B cell (primary cell): ENCODE measurements at regions not wholly inside any gene's neighbourhood (a gene's known extent, or its start where the extent isn't known, plus 50 kb on each side); places are given as distances from the start of the nearest gene placed in this dataset.

Source experiments
- ATAC-seq: fragments of 200-7000 bp; cut with Tn5 transposase; one replicate; pipeline ENCODE4 v1.10.0; 2021; ENCODE audit warnings: low read depth, mild to moderate bottlenecking, moderate number of reproducible peaks, moderate library complexity
- CTCF ChIA-PET: fragments of 350-600 bp; sonication (Branson Sonifier 250); formaldehyde crosslinking; loops from one replicate; lab custom pipeline; 2021; ENCODE audit warnings: antibody characterized with exemption, inconsistent platforms; lab: Charles Lee
- POLR2A ChIA-PET: fragments of 350-600 bp; sonication (Branson Sonifier 250); formaldehyde crosslinking; loops from one replicate; lab custom pipeline; 2021; ENCODE audit warnings: antibody characterized with exemption; lab: Charles Lee
- DNase-seq: peaks from one replicate; pipeline ENCODE4 v3.0.0; 2013
- H2AFZ ChIP-seq: 2 replicates; pipeline ENCODE4 v1.6.1; 2012; ENCODE audit warnings: mild to moderate bottlenecking, low read depth, low read length; ENCODE audit not compliant: insufficient read depth, poor library complexity, severe bottlenecking
- H3K27ac ChIP-seq, 2 donors: 1 replicate in 1 of 2; 2 replicates in 1 of 2; pipeline ENCODE4 v1.5.1; 2012 to 2013; ENCODE audit warnings: low read length in 2 of 2, mild to moderate bottlenecking in 2 of 2, moderate library complexity in 1 of 2
- H3K27me3 ChIP-seq, 4 experiments: fragments of 200-600 bp in 1 of 4; sonication (generic) in 1 of 4; replicated peaks in 1 of 4; 1 replicate in 2 of 4; 2 replicates in 2 of 4; pipeline versions ENCODE4 v1.6.1 to v1.7.0; 2013 to 2016; ENCODE audit warnings: low read length in 3 of 4, mild to moderate bottlenecking in 2 of 4, mixed read lengths in 1 of 4, moderate library complexity in 1 of 4; ENCODE audit not compliant: insufficient read depth in 4 of 4, control insufficient read depth in 3 of 4; ENCODE audit errors: control extremely low read depth in 1 of 4
- H3K36me3 ChIP-seq, 2 experiments: replicated peaks in 1 of 2; 1 replicate in 1 of 2; 2 replicates in 1 of 2; pipeline versions ENCODE4 v1.6.1 to v1.7.1; 2013; ENCODE audit warnings: low read length in 1 of 2; ENCODE audit not compliant: insufficient read depth in 2 of 2, control insufficient read depth in 1 of 2; ENCODE audit errors: control extremely low read depth in 1 of 2, extremely low read depth in 1 of 2
- H3K4me1 ChIP-seq, 2 donors: fragments of 200-600 bp in 1 of 2; sonication (generic) in 1 of 2; 1 replicate in 1 of 2; 2 replicates in 1 of 2; pipeline versions ENCODE4 v1.5.1 to v1.6.1; 2013 to 2017; ENCODE audit warnings: low read length in 2 of 2; ENCODE audit not compliant: control insufficient read depth in 2 of 2, insufficient read depth in 2 of 2
- H3K4me2 ChIP-seq: replicated peaks from 2 replicates; pipeline ENCODE3; 2012; ENCODE audit warnings: mild to moderate bottlenecking, low read depth, low read length; ENCODE audit not compliant: poor library complexity, severe bottlenecking
- H3K4me3 ChIP-seq, 5 experiments: fragments of 200-600 bp in 1 of 5; sonication (generic) in 1 of 5; 1 replicate in 3 of 5; 2 replicates in 2 of 5; pipeline versions ENCODE4 v1.5.1 to v1.7.0; 2011 to 2016; ENCODE audit warnings: low read length in 4 of 5, mild to moderate bottlenecking in 4 of 5, low read depth in 2 of 5, control low read depth in 1 of 5, moderate library complexity in 1 of 5; ENCODE audit not compliant: insufficient read depth in 1 of 5; ENCODE audit errors: control extremely low read depth in 1 of 5, extremely low read depth in 1 of 5
- H3K79me2 ChIP-seq: fragments of 200-600 bp; sonication (generic); one replicate; pipeline ENCODE4 v1.6.0; 2016; ENCODE audit warnings: low read length; ENCODE audit not compliant: control insufficient read depth, insufficient read depth
- H3K9ac ChIP-seq: fragments of 200-600 bp; sonication (generic); 2 replicates; pipeline ENCODE4 v1.6.1; 2017; ENCODE audit warnings: mild to moderate bottlenecking, low read length, moderate library complexity
- H3K9me3 ChIP-seq, 3 donors: one replicate each; pipeline versions ENCODE4 v1.6.1 to v1.7.1; 2013; ENCODE audit warnings: low read length in 2 of 3; ENCODE audit not compliant: control insufficient read depth in 2 of 3, insufficient read depth in 1 of 3; ENCODE audit errors: control extremely low read depth in 1 of 3
- H4K20me1 ChIP-seq: 2 replicates; pipeline ENCODE4 v1.6.0; 2012; ENCODE audit warnings: mild to moderate bottlenecking, low read length; ENCODE audit not compliant: insufficient read depth, control insufficient read depth, poor library complexity, severe bottlenecking
- H3K27ac Mint-ChIP-seq: one replicate; pipeline ENCODE4 v1.8.0; 2021; ENCODE audit warnings: mixed read lengths
- H3K27me3 Mint-ChIP-seq: one replicate; pipeline ENCODE4 v1.8.0; 2021; ENCODE audit warnings: mixed read lengths
- H3K4me1 Mint-ChIP-seq: one replicate; pipeline ENCODE4 v1.8.0; 2021; ENCODE audit warnings: mixed read lengths
- H3K4me3 Mint-ChIP-seq: one replicate; pipeline ENCODE4 v1.8.0; 2021; ENCODE audit warnings: mixed read lengths
- H3K9me3 Mint-ChIP-seq: one replicate; pipeline ENCODE4 v1.8.0; 2022; ENCODE audit warnings: mixed read lengths; ENCODE audit not compliant: insufficient read depth
- CTCF ChIP-seq: fragments of 200-600 bp; IDR thresholded peaks from one replicate; pipeline ENCODE4 v1.8.0; 2022; ENCODE audit warnings: antibody characterized with exemption, mild to moderate bottlenecking
- EZH2 ChIP-seq: IDR thresholded peaks from 2 replicates; pipeline ENCODE4 v1.6.1; 2012; ENCODE audit warnings: borderline replicate concordance, low read depth, mild to moderate bottlenecking, moderate library complexity, low read length; ENCODE audit not compliant: insufficient read depth, poor library complexity, severe bottlenecking
- WGBS: methylation state at CpG from one replicate; pipeline ENCODE4 v1.1.5; 2013; ENCODE audit warnings: missing lambda C conversion rate; ENCODE audit not compliant: insufficient coverage; 5-methylcytosine and 5-hydroxymethylcytosine counted together
- intact Hi-C: fragments of 100-400 bp; cut with micrococcal nuclease; formaldehyde crosslinking; loops from one replicate; pipeline ENCODE4 v1.10.0; 2022

GRCh38 chr1:95553595-95553994 is 319.6 kb downstream of the RWDD3 start:
- no peaks in the 10 kb centered on the region for H3K79me2 ChIP-seq
- TF ChIP-seq CTCF: no peak
- TF ChIP-seq EZH2: no peak
- no peak overlapping the region for H3K4me3 ChIP-seq
- Mint-ChIP-seq H3K27me3 (no peaks in the 10 kb centered on the region), H3K9me3 (peaks cover 7% of the 10 kb centered on the region), H3K27ac (no peak overlapping the region), H3K4me1 (no peaks in the 10 kb centered on the region), H3K4me3 (no peak overlapping the region)
- intact Hi-C loops: no loop called here
- H2AFZ ChIP-seq: no peak overlapping the region
- H3K36me3 ChIP-seq: no peaks in the 10 kb centered on the region
- ChIA-PET POLR2A (no interaction called here), CTCF (no interaction called here)
- H3K27me3 ChIP-seq: no peaks in the 10 kb centered on the region
- no peaks in the 10 kb centered on the region for H3K4me1 ChIP-seq
- no peak overlapping the region for H3K27ac ChIP-seq
- H4K20me1 ChIP-seq: no peaks in the 10 kb centered on the region
- peaks cover 0 to 10% (median 2%) of the 10 kb centered on the region in 3 donors for H3K9me3 ChIP-seq
- no peak overlapping the region for H3K9ac ChIP-seq
- DNase-seq: no peak
- WGBS: 94% methylated on average over 3 of the region's 5 CpGs
- H3K4me2 ChIP-seq: no peak overlapping the region
- no peak for ATAC-seq

- Histone ChIP-seq H3K4me1 (no peaks in the 10 kb centered on the region), H3K36me3 (no peaks in the 10 kb centered on the region), H3K4me3 (no peak overlapping the region), H3K79me2 (no peaks in the 10 kb centered on the region), H2AFZ (no peak overlapping the region), H3K9ac (no peak overlapping the region), H4K20me1 (no peaks in the 10 kb centered on the region), H3K27me3 (no peaks in the 10 kb centered on the region), H3K4me2 (no peak overlapping the region), H3K27ac (no peak overlapping the region), H3K9me3 (peaks cover 0 to 12% (median 2%) of the 10 kb centered on the region in 3 donors)
- intact Hi-C loops: no loop called here
- POLR2A ChIA-PET: no interaction called here
- ATAC-seq: no peak
- H3K9me3 Mint-ChIP-seq: peaks cover 4% of the 10 kb centered on the region
- no peak overlapping the region for H3K4me3 Mint-ChIP-seq
- H3K27ac Mint-ChIP-seq: no peak overlapping the region
- no peak for DNase-seq
- no peaks in the 10 kb centered on the region for H3K4me1 Mint-ChIP-seq
- H3K27me3 Mint-ChIP-seq: no peaks in the 10 kb centered on the region
- TF ChIP-seq EZH2 (no peak), CTCF (no peak)
- WGBS: no CpG with 5 or more reads among the region's 2 CpGs
- CTCF ChIA-PET: no interaction called here
Observed at GRCh38 chr1:95554408-95554807, 320.4 kb downstream of the RWDD3 start.
